Neural cell (in vitro differentiated cells): ENCODE measurements at regions not wholly inside any gene's neighbourhood (a gene's known extent, or its start where the extent isn't known, plus 50 kb on each side); places are given as distances from the start of the nearest gene placed in this dataset.

Experiments
- H2AFZ ChIP-seq: fragments of 200-600, 300-800 bp; sonication (generic), shearing (Covaris generic); 2 replicates; pipeline ENCODE4 v1.6.0; 2014; ENCODE audit warnings: low read depth, mild to moderate bottlenecking, antibody characterized with exemption, low read length, moderate library complexity
- H3F3A ChIP-seq: fragments of 200-600 bp; shearing (Covaris generic); 2 replicates; pipeline ENCODE4 v1.6.1; 2016; ENCODE audit warnings: mild to moderate bottlenecking, moderate library complexity, mixed read lengths, antibody characterized with exemption, low read length; ENCODE audit not compliant: insufficient read depth, poor library complexity, severe bottlenecking
- H3K27ac ChIP-seq: fragments of 200-600, 300-800 bp; sonication (generic), shearing (Covaris generic); 2 replicates; pipeline ENCODE4 v1.5.1; 2014; ENCODE audit warnings: mild to moderate bottlenecking, low read length, moderate library complexity
- H3K27me3 ChIP-seq: fragments of 300-800, 200-600 bp; sonication (generic), shearing (Covaris generic); 2 replicates; pipeline ENCODE4 v1.6.0; 2014; ENCODE audit warnings: mild to moderate bottlenecking, low read depth, low read length, moderate library complexity; ENCODE audit not compliant: insufficient read depth
- H3K36me3 ChIP-seq: fragments of 300-800, 200-600 bp; sonication (generic), shearing (Covaris generic); 2 replicates; pipeline ENCODE4 v1.5.1; 2014; ENCODE audit warnings: mild to moderate bottlenecking, antibody characterized with exemption, low read length, moderate library complexity; ENCODE audit not compliant: insufficient read depth
- H3K4me2 ChIP-seq: fragments of 300-800, 200-600 bp; sonication (generic), shearing (Covaris generic); 2 replicates; pipeline ENCODE4 v1.6.0; 2014; ENCODE audit warnings: mild to moderate bottlenecking, low read length
- H3K4me3 ChIP-seq: fragments of 300-800, 200-600 bp; sonication (generic), shearing (Covaris generic); 2 replicates; pipeline ENCODE4 v1.5.1; 2014; ENCODE audit warnings: mild to moderate bottlenecking, low read length, moderate library complexity
- H3K79me2 ChIP-seq: fragments of 200-600 bp; shearing (Covaris generic); replicated peaks from 2 replicates; pipeline ENCODE4 v1.6.0; 2014; ENCODE audit warnings: mild to moderate bottlenecking, low read length, moderate library complexity; ENCODE audit not compliant: insufficient read depth
- H3K9ac ChIP-seq: fragments of 300-800, 200-600 bp; sonication (generic), shearing (Covaris generic); 2 replicates; pipeline ENCODE4 v1.6.1; 2016; ENCODE audit warnings: mild to moderate bottlenecking, low read length, mixed read lengths
- H3K9me2 ChIP-seq: fragments of 200-600 bp; shearing (Covaris generic); 2 replicates; pipeline ENCODE4 v1.6.1; 2016; ENCODE audit warnings: mild to moderate bottlenecking, low read length, mixed read lengths; ENCODE audit not compliant: insufficient read depth
- H3K9me3 ChIP-seq: fragments of 200-600, 300-800 bp; sonication (generic), shearing (Covaris generic); 2 replicates; pipeline ENCODE4 v1.6.1; 2016; ENCODE audit warnings: mild to moderate bottlenecking, mixed run types, low read length, moderate library complexity, mixed read lengths
- H4K20me1 ChIP-seq: fragments of 200-600 bp; shearing (Covaris generic); 2 replicates; pipeline ENCODE4 v1.6.1; 2016; ENCODE audit warnings: mild to moderate bottlenecking, mixed run types; ENCODE audit not compliant: insufficient read depth
- EP300 ChIP-seq: fragments of 450-650 bp; conservative IDR thresholded peaks from 2 replicates; pipeline ENCODE4 v1.6.1; 2014; ENCODE audit warnings: antibody characterized with exemption, mild to moderate bottlenecking, moderate library complexity; ENCODE audit not compliant: poor library complexity, severe bottlenecking
- EZH2 ChIP-seq: fragments of 200-600, 300-800 bp; shearing (Covaris generic), sonication (generic); IDR thresholded peaks from 2 replicates; pipeline ENCODE4 v1.6.1; 2014; ENCODE audit warnings: antibody characterized with exemption, low read length, borderline replicate concordance, mild to moderate bottlenecking; ENCODE audit not compliant: insufficient read depth, poor library complexity, severe bottlenecking
- MXI1 ChIP-seq: fragments of 450-650 bp; conservative IDR thresholded peaks from 2 replicates; pipeline ENCODE4 v1.6.1; 2014; ENCODE audit warnings: antibody characterized with exemption, mild to moderate bottlenecking; ENCODE audit not compliant: poor library complexity, severe bottlenecking
- POLR2AphosphoS5 ChIP-seq: IDR thresholded peaks from 2 replicates; pipeline ENCODE4 v1.6.1; 2012
- RAD21 ChIP-seq: fragments of 450-650 bp; conservative IDR thresholded peaks from 2 replicates; pipeline ENCODE4 v1.6.1; 2014; ENCODE audit warnings: antibody characterized with exemption, mild to moderate bottlenecking, moderate library complexity
- SMC3 ChIP-seq: fragments of 450-650 bp; conservative IDR thresholded peaks from 2 replicates; pipeline ENCODE4 v1.6.1; 2014; ENCODE audit warnings: antibody characterized with exemption, mild to moderate bottlenecking, moderate library complexity; ENCODE audit not compliant: poor library complexity
- TAF1 ChIP-seq: IDR thresholded peaks from 2 replicates; pipeline ENCODE4 v1.6.1; 2012; ENCODE audit warnings: low read depth
- TF ChIP-seq, protein P1 (sequence below): IDR thresholded peaks from 2 replicates; pipeline ENCODE4 v1.6.1; 2012; ENCODE audit warnings: borderline replicate concordance
- TF ChIP-seq, protein P2 (sequence below): fragments of 450-650 bp; IDR thresholded peaks from 2 replicates; pipeline ENCODE4 v1.5.1; 2014; ENCODE audit warnings: antibody characterized with exemption, mild to moderate bottlenecking, moderate library complexity; ENCODE audit not compliant: poor library complexity, severe bottlenecking

DNA sequence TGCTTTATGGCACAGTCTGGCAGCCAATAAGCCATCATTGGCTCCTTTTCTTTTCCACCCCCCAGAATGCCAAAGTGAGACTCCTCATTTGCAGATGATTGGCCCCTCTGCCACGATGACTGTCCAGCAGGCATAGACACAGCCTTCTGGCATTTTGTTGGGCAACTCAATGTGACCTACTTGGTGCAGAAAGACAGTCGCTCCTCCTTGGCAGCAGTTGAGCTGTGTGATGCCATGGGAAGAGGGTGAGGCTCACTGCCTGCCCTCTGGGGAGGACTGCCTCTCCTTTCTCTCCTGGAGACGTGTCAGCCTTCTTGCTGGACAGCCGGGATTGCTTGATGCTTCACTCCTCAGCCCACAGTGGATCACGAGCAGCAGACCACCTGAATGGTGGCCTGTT is 264.9 kb downstream of the C12orf75 start:
- Histone ChIP-seq H4K20me1 (no peaks in the 10 kb centered on the region), H3K4me3 (no peak overlapping the region), H3K4me2 (no peak overlapping the region), H3K27ac (no peak overlapping the region), H3K9me2 (no peaks in the 10 kb centered on the region), H3K36me3 (no peaks in the 10 kb centered on the region), H3F3A (no peaks in the 10 kb centered on the region), H3K27me3 (no peaks in the 10 kb centered on the region), H3K9me3 (no peaks in the 10 kb centered on the region), H2AFZ (no peak overlapping the region), H3K79me2 (no peaks in the 10 kb centered on the region), H3K9ac (no peak overlapping the region)
- no peak for TF ChIP-seq SMC3
- TF ChIP-seq EZH2, result no peak
- TF ChIP-seq, protein P1, sequence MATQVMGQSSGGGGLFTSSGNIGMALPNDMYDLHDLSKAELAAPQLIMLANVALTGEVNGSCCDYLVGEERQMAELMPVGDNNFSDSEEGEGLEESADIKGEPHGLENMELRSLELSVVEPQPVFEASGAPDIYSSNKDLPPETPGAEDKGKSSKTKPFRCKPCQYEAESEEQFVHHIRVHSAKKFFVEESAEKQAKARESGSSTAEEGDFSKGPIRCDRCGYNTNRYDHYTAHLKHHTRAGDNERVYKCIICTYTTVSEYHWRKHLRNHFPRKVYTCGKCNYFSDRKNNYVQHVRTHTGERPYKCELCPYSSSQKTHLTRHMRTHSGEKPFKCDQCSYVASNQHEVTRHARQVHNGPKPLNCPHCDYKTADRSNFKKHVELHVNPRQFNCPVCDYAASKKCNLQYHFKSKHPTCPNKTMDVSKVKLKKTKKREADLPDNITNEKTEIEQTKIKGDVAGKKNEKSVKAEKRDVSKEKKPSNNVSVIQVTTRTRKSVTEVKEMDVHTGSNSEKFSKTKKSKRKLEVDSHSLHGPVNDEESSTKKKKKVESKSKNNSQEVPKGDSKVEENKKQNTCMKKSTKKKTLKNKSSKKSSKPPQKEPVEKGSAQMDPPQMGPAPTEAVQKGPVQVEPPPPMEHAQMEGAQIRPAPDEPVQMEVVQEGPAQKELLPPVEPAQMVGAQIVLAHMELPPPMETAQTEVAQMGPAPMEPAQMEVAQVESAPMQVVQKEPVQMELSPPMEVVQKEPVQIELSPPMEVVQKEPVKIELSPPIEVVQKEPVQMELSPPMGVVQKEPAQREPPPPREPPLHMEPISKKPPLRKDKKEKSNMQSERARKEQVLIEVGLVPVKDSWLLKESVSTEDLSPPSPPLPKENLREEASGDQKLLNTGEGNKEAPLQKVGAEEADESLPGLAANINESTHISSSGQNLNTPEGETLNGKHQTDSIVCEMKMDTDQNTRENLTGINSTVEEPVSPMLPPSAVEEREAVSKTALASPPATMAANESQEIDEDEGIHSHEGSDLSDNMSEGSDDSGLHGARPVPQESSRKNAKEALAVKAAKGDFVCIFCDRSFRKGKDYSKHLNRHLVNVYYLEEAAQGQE, result no peak
- TF ChIP-seq POLR2AphosphoS5, result no peak
- TF ChIP-seq, protein P2, sequence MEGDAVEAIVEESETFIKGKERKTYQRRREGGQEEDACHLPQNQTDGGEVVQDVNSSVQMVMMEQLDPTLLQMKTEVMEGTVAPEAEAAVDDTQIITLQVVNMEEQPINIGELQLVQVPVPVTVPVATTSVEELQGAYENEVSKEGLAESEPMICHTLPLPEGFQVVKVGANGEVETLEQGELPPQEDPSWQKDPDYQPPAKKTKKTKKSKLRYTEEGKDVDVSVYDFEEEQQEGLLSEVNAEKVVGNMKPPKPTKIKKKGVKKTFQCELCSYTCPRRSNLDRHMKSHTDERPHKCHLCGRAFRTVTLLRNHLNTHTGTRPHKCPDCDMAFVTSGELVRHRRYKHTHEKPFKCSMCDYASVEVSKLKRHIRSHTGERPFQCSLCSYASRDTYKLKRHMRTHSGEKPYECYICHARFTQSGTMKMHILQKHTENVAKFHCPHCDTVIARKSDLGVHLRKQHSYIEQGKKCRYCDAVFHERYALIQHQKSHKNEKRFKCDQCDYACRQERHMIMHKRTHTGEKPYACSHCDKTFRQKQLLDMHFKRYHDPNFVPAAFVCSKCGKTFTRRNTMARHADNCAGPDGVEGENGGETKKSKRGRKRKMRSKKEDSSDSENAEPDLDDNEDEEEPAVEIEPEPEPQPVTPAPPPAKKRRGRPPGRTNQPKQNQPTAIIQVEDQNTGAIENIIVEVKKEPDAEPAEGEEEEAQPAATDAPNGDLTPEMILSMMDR, result no peak
- TF ChIP-seq RAD21, result no peak
- TF ChIP-seq MXI1, result no peak
- TF ChIP-seq EP300, result no peak
- TF ChIP-seq TAF1, result no peak

DNA sequence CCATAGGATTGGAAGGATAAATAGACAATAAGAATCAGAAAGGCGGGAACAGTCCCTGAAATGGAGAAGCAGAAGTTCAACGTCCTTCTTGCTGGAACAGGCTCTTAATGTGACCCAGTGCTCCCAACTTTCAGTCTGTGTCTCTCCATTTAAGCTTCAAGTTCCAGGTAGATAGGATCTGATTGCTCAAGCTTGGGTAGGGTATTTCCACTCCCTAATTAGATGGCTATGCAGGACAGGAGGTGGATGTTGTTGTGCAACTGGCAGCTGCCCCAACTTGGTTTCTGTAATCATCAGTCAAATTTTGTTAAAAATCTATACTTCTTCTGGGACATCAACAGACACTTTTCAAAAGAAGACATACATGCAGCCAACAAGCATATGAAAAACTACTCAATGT is 266.2 kb downstream of the C12orf75 start:
- H3K9me2 ChIP-seq, result no peaks in the 10 kb centered on the region

DNA sequence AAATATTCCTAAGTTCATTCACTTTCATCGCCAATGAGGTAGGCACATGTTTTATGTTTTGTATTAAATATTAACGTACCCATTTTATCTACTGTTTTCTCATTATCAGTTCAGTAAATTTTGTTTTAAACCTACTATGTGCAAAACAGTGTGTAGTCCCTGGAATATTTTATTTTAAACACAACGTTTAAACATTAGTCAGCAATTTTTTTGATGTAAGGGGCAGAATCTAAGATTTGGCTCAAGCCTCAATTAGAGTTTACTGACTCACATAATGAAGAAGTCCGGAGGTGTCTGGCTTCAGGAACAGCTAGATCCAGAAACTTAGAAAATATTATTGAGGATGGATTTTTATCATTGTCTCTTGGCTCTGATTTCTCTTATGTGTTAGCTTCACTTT is 267.5 kb downstream of the C12orf75 start:
- Histone ChIP-seq H4K20me1 (no peaks in the 10 kb centered on the region), H3K9ac (no peak overlapping the region), H3K4me2 (no peak overlapping the region), H3K27me3 (no peaks in the 10 kb centered on the region), H3K36me3 (no peaks in the 10 kb centered on the region), H3K9me3 (no peaks in the 10 kb centered on the region), H3K4me3 (no peak overlapping the region), H3F3A (no peaks in the 10 kb centered on the region), H3K9me2 (no peaks in the 10 kb centered on the region), H2AFZ (no peak overlapping the region), H3K27ac (no peak overlapping the region), H3K79me2 (no peaks in the 10 kb centered on the region)
- TF ChIP-seq, protein P1, result no peak
- no peak for TF ChIP-seq EZH2
- TF ChIP-seq TAF1, result no peak
- TF ChIP-seq SMC3, result no peak
- no peak for TF ChIP-seq EP300
- TF ChIP-seq RAD21, result no peak
- TF ChIP-seq, protein P2, result no peak
- no peak for TF ChIP-seq MXI1
- TF ChIP-seq POLR2AphosphoS5, result no peak

More for the DNA sequence above, 266.2 kb downstream of the C12orf75 start:
- Histone ChIP-seq H4K20me1 (no peaks in the 10 kb centered on the region), H2AFZ (no peak overlapping the region), H3K27ac (no peak overlapping the region), H3K4me2 (no peak overlapping the region), H3K9me3 (no peaks in the 10 kb centered on the region), H3K4me3 (no peak overlapping the region), H3K79me2 (no peaks in the 10 kb centered on the region), H3K9ac (no peak overlapping the region), H3F3A (no peaks in the 10 kb centered on the region), H3K36me3 (no peaks in the 10 kb centered on the region), H3K27me3 (no peaks in the 10 kb centered on the region)
- TF ChIP-seq EP300, result no peak
